Thyroid gland (tissue), 4 donors: ENCODE measurements at regions not wholly inside any gene's neighbourhood (a gene's known extent, or its start where the extent isn't known, plus 50 kb on each side); places are given as distances from the start of the nearest gene placed in this dataset.

Experiments used
- DNase-seq, 2 donors: peaks; one replicate each; pipeline ENCODE4 v3.0.0-alpha.2; 2019
- H3K27ac ChIP-seq, 3 donors: fragments of 200-600 bp; sonication (generic); 1 replicate in 2 of 3; 2 replicates in 1 of 3; pipeline ENCODE4 v1.5.1; 2016 to 2019; ENCODE audit warnings: mild to moderate bottlenecking in 1 of 3, moderate library complexity in 1 of 3
- H3K27me3 ChIP-seq: fragments of 200-600 bp; sonication (generic); one replicate; pipeline ENCODE4 v1.5.1; 2019
- H3K36me3 ChIP-seq, 2 donors: fragments of 200-600 bp; sonication (generic); one replicate each; pipeline ENCODE4 v1.5.1; 2016 to 2019
- H3K4me1 ChIP-seq, 2 donors: fragments of 200-600 bp; sonication (generic); one replicate each; pipeline ENCODE4 v1.5.1; 2017 to 2019
- H3K4me3 ChIP-seq, 3 donors: fragments of 200-600 bp; sonication (generic); replicated peaks in 1 of 3; 1 replicate in 2 of 3; 2 replicates in 1 of 3; pipeline ENCODE4 v1.5.1; 2016; ENCODE audit warnings: mild to moderate bottlenecking in 1 of 3
- H3K9me3 ChIP-seq: fragments of 200-600 bp; sonication (generic); one replicate; pipeline ENCODE4 v1.5.1; 2017
- CTCF ChIP-seq, 6 experiments: fragments of 200-600 bp in 3 of 6; fragments of 450-650 bp in 3 of 6; sonication (generic) in 3 of 6; IDR thresholded peaks; one replicate each; pipeline ENCODE4 v1.5.1; 2016 to 2019; ENCODE audit warnings: antibody characterized with exemption in 6 of 6, mild to moderate bottlenecking in 2 of 6, inconsistent platforms in 1 of 6, moderate library complexity in 1 of 6
- POLR2A ChIP-seq, 2 donors: fragments of 450-650 bp; IDR thresholded peaks; one replicate each; pipeline ENCODE4 v1.6.1; 2017; ENCODE audit warnings: antibody characterized with exemption in 2 of 2, mild to moderate bottlenecking in 2 of 2, moderate library complexity in 1 of 2
- WGBS, 2 donors: methylation state at CpG; one replicate each; pipeline ENCODE4 v1.1.5; 2017; 5-methylcytosine and 5-hydroxymethylcytosine counted together
- intact Hi-C: fragments of 100-400 bp; cut with DNase I; formaldehyde crosslinking; loops from one replicate; pipeline ENCODE4 v1.15.1; 2023

GRCh38 chr3:29186982-29187725, 93.7 kb upstream of the RBMS3 start:
- Histone ChIP-seq H3K36me3 (no peaks in the 10 kb centered on the region), H3K27me3 (no peaks in the 10 kb centered on the region), H3K4me3 (no peak overlapping the region), H3K4me1 (no peaks in the 10 kb centered on the region), H3K9me3 (no peaks in the 10 kb centered on the region), H3K27ac (no peak overlapping the region)
- WGBS, 2 donors = 70 to 74% methylated on average over 3 of the region's 3 CpGs
- intact Hi-C loops = no loop called here
- TF ChIP-seq CTCF (IDR thresholded peaks at IDR 0.05) (no peak), POLR2A (IDR thresholded peaks at IDR 0.05) (no peak)
- DNase-seq = no peak

GRCh38 chr3:29189328-29189727, 91.5 kb upstream of the RBMS3 start:
- Histone ChIP-seq H3K27ac (no peak overlapping the region), H3K36me3 (no peaks in the 10 kb centered on the region), H3K9me3 (no peaks in the 10 kb centered on the region), H3K4me3 (no peak overlapping the region), H3K4me1 (no peaks in the 10 kb centered on the region), H3K27me3 (no peaks in the 10 kb centered on the region)
- DNase-seq = no peak
- TF ChIP-seq CTCF (IDR thresholded peaks at IDR 0.05) (no peak), POLR2A (IDR thresholded peaks at IDR 0.05) (no peak)
- intact Hi-C loops = no loop called here

- Histone ChIP-seq H3K4me3 (no peak overlapping the region), H3K27me3 (no peaks in the 10 kb centered on the region), H3K27ac (no peak overlapping the region), H3K9me3 (no peaks in the 10 kb centered on the region), H3K4me1 (no peaks in the 10 kb centered on the region), H3K36me3 (no peaks in the 10 kb centered on the region)
- WGBS, 2 donors = 94 to 100% methylated on average over 1 of the region's 1 CpG
- intact Hi-C loops = no loop called here
- no peak for DNase-seq
- TF ChIP-seq CTCF (IDR thresholded peaks at IDR 0.05) = no peak
- no peak for TF ChIP-seq POLR2A (IDR thresholded peaks at IDR 0.05)
Observed at GRCh38 chr3:29194139-29194538, 86.7 kb upstream of the RBMS3 start.

GRCh38 chr3:29195056-29195455, 85.8 kb upstream of the RBMS3 start:
- Histone ChIP-seq H3K9me3 (no peaks in the 10 kb centered on the region), H3K4me1 (no peaks in the 10 kb centered on the region), H3K36me3 (no peaks in the 10 kb centered on the region), H3K27me3 (no peaks in the 10 kb centered on the region), H3K4me3 (no peak overlapping the region), H3K27ac (no peak overlapping the region)
- 42 to 61% methylated on average over 3 of the region's 3 CpGs for WGBS, 2 donors
- TF ChIP-seq CTCF (IDR thresholded peaks at IDR 0.05) (no peak), POLR2A (IDR thresholded peaks at IDR 0.05) (no peak)
- intact Hi-C loops = no loop called here
- DNase-seq = no peak

GRCh38 chr3:29201604-29202003, 79.3 kb upstream of the RBMS3 start:
- no peak for TF ChIP-seq POLR2A (IDR thresholded peaks at IDR 0.05)
- no peak for TF ChIP-seq CTCF (IDR thresholded peaks at IDR 0.05)
- no peaks in the 10 kb centered on the region for H3K4me1 ChIP-seq
- WGBS, 2 donors = 40 to 42% methylated on average over 1 of the region's 1 CpG
- no peaks in the 10 kb centered on the region for H3K36me3 ChIP-seq
- no peak overlapping the region for H3K27ac ChIP-seq
- no peaks in the 10 kb centered on the region for H3K27me3 ChIP-seq
- peak; percentile 24 to 39 for DNase-seq
- no peak overlapping the region for H3K4me3 ChIP-seq
- intact Hi-C loops = no loop called here
- H3K9me3 ChIP-seq = no peaks in the 10 kb centered on the region
